Fibroblast of lung (primary cell): ENCODE measurements at regions not wholly inside any gene's neighbourhood (a gene's known extent, or its start where the extent isn't known, plus 50 kb on each side); places are given as distances from the start of the nearest gene placed in this dataset.

Experiments used
- DNase-seq, 2 donors: peaks; one replicate each; pipeline versions ENCODE4 v3.0.0 to v3.0.0-alpha.2; 2010; ENCODE audit warnings: low read depth in 2 of 2
- H2AFZ ChIP-seq: 2 replicates; pipeline ENCODE4 v1.5.1; 2012; ENCODE audit warnings: low read length, control low read depth, inconsistent platforms
- H3K27ac ChIP-seq: 2 replicates; pipeline ENCODE4 v1.5.1; 2011; ENCODE audit warnings: low read length, control low read depth; ENCODE audit not compliant: insufficient read depth
- H3K27me3 ChIP-seq: 2 replicates; pipeline ENCODE4 v1.5.1; 2011; ENCODE audit warnings: mild to moderate bottlenecking, low read length; ENCODE audit not compliant: control insufficient read depth, insufficient read depth
- H3K36me3 ChIP-seq: 2 replicates; pipeline ENCODE4 v1.5.1; 2011; ENCODE audit warnings: low read length; ENCODE audit not compliant: control insufficient read depth, insufficient read depth
- H3K4me1 ChIP-seq: 2 replicates; pipeline ENCODE4 v1.5.1; 2011; ENCODE audit warnings: low read length; ENCODE audit not compliant: control insufficient read depth, insufficient read depth; ENCODE audit errors: extremely low read depth
- H3K4me2 ChIP-seq: 2 replicates; pipeline ENCODE4 v1.5.1; 2011; ENCODE audit warnings: low read length, control low read depth; ENCODE audit not compliant: insufficient read depth; ENCODE audit errors: extremely low read depth
- H3K4me3 ChIP-seq, 4 experiments: fragments of 200-600 bp in 1 of 4; sonication (generic) in 1 of 4; replicated peaks in 1 of 4; 2 replicates each; pipeline ENCODE4 v1.5.1; 2011 to 2016; ENCODE audit warnings: low read length in 4 of 4, low read depth in 3 of 4, mild to moderate bottlenecking in 3 of 4, control low read depth in 2 of 4, inconsistent platforms in 1 of 4, mixed read lengths in 1 of 4; ENCODE audit not compliant: insufficient read depth in 1 of 4; ENCODE audit errors: control extremely low read depth in 1 of 4
- H3K79me2 ChIP-seq: 2 replicates; pipeline ENCODE4 v1.5.1; 2012; ENCODE audit warnings: mild to moderate bottlenecking, low read length, inconsistent platforms; ENCODE audit not compliant: control insufficient read depth, insufficient read depth
- H3K9ac ChIP-seq: 2 replicates; pipeline ENCODE4 v1.5.1; 2011; ENCODE audit warnings: mild to moderate bottlenecking, low read length, control low read depth; ENCODE audit not compliant: insufficient read depth
- H3K9me3 ChIP-seq: 2 replicates; pipeline ENCODE4 v1.5.1; 2012; ENCODE audit warnings: low read depth, low read length; ENCODE audit not compliant: control insufficient read depth, insufficient read depth
- H4K20me1 ChIP-seq: 2 replicates; pipeline ENCODE4 v1.5.1; 2011; ENCODE audit warnings: low read length; ENCODE audit not compliant: control insufficient read depth, insufficient read depth; ENCODE audit errors: extremely low read depth
- CTCF ChIP-seq, 2 donors: IDR thresholded peaks in 1 of 2; conservative IDR thresholded peaks in 1 of 2; 1 replicate in 1 of 2; 2 replicates in 1 of 2; pipeline ENCODE4 v1.5.1; 2011 to 2012; ENCODE audit warnings: low read length in 2 of 2, control low read depth in 1 of 2, inconsistent platforms in 1 of 2, low read depth in 1 of 2, mild to moderate bottlenecking in 1 of 2
- EZH2 ChIP-seq: IDR thresholded peaks from 2 replicates; pipeline ENCODE4 v1.5.1; 2012; ENCODE audit warnings: low read length, control low read depth, mild to moderate bottlenecking; ENCODE audit errors: missing control alignments

- H3K9ac ChIP-seq = no peak overlapping the region
- no peaks in the 10 kb centered on the region for H4K20me1 ChIP-seq
- no peaks in the 10 kb centered on the region for H3K27me3 ChIP-seq
- H3K9me3 ChIP-seq = no peaks in the 10 kb centered on the region
- no peak overlapping the region for H2AFZ ChIP-seq
- no peak overlapping the region for H3K4me3 ChIP-seq
- DNase-seq = no peak
- no peak for TF ChIP-seq EZH2
- no peak for TF ChIP-seq CTCF (conservative IDR thresholded peaks at IDR 0.05 in 1 of 2, IDR thresholded peaks at IDR 0.05 in 1 of 2; ENCODE audit: low read depth in 1 of 2, low read length in 2 of 2)
- no peak overlapping the region for H3K4me2 ChIP-seq
- H3K79me2 ChIP-seq = no peaks in the 10 kb centered on the region
- H3K27ac ChIP-seq = no peak overlapping the region
- no peaks in the 10 kb centered on the region for H3K4me1 ChIP-seq
- H3K36me3 ChIP-seq = no peaks in the 10 kb centered on the region
Observed at GRCh38 chr6:144876689-144877088, 591.6 kb downstream of the UTRN start.

- no peak for DNase-seq
- no peak overlapping the region for H2AFZ ChIP-seq
- no peak overlapping the region for H3K27ac ChIP-seq
- H3K36me3 ChIP-seq = no peaks in the 10 kb centered on the region
- no peak overlapping the region for H3K9ac ChIP-seq
- no peak for TF ChIP-seq EZH2
- no peak for TF ChIP-seq CTCF (conservative IDR thresholded peaks at IDR 0.05 in 1 of 2, IDR thresholded peaks at IDR 0.05 in 1 of 2; ENCODE audit: low read depth in 1 of 2, low read length in 2 of 2)
- no peaks in the 10 kb centered on the region for H4K20me1 ChIP-seq
- H3K4me1 ChIP-seq = no peaks in the 10 kb centered on the region
- H3K9me3 ChIP-seq = no peaks in the 10 kb centered on the region
- no peaks in the 10 kb centered on the region for H3K27me3 ChIP-seq
- H3K4me2 ChIP-seq = no peak overlapping the region
- H3K4me3 ChIP-seq = no peak overlapping the region
- no peaks in the 10 kb centered on the region for H3K79me2 ChIP-seq
Observed at GRCh38 chr6:144877118-144877517, 592.0 kb downstream of the UTRN start.

GRCh38 chr6:144878577-144878976 is 593.4 kb downstream of the UTRN start:
- TF ChIP-seq CTCF (conservative IDR thresholded peaks at IDR 0.05 in 1 of 2, IDR thresholded peaks at IDR 0.05 in 1 of 2; ENCODE audit: low read depth in 1 of 2, low read length in 2 of 2) (no peak), EZH2 (no peak)
- DNase-seq = no peak
- Histone ChIP-seq H3K27me3 (no peaks in the 10 kb centered on the region), H3K36me3 (no peaks in the 10 kb centered on the region), H3K4me2 (no peak overlapping the region), H3K9me3 (no peaks in the 10 kb centered on the region), H3K9ac (no peak overlapping the region), H4K20me1 (no peaks in the 10 kb centered on the region), H2AFZ (no peak overlapping the region), H3K27ac (no peak overlapping the region), H3K79me2 (no peaks in the 10 kb centered on the region), H3K4me1 (no peaks in the 10 kb centered on the region), H3K4me3 (no peak overlapping the region)
